CD14-positive monocyte (primary cell): ENCODE measurements at regions not wholly inside any gene's neighbourhood (a gene's known extent, or its start where the extent isn't known, plus 50 kb on each side); places are given as distances from the start of the nearest gene placed in this dataset.

Experiments
- DNase-seq, 3 donors: peaks; one replicate each; pipeline ENCODE4 v3.0.0-alpha.2; 2011 to 2022
- H2AFZ ChIP-seq: 2 replicates; pipeline ENCODE4 v1.6.0; 2012; ENCODE audit warnings: mild to moderate bottlenecking, low read depth, low read length, inconsistent platforms; ENCODE audit not compliant: insufficient read depth, poor library complexity, severe bottlenecking
- H3K27ac ChIP-seq, 2 donors: 1 replicate in 1 of 2; 2 replicates in 1 of 2; pipeline ENCODE4 v1.5.1; 2012 to 2013; ENCODE audit warnings: low read length in 2 of 2, control low read depth in 1 of 2, inconsistent platforms in 1 of 2, low read depth in 1 of 2, mild to moderate bottlenecking in 1 of 2
- H3K27me3 ChIP-seq, 2 donors: one replicate each; pipeline versions ENCODE4 v1.6.0 to v1.6.1; 2011 to 2013; ENCODE audit warnings: low read length in 2 of 2; ENCODE audit not compliant: control insufficient read depth in 2 of 2, insufficient read depth in 2 of 2
- H3K36me3 ChIP-seq, 2 donors: replicated peaks in 1 of 2; 1 replicate in 1 of 2; 2 replicates in 1 of 2; pipeline versions ENCODE4 v1.5.1 to v1.6.1; 2012 to 2013; ENCODE audit warnings: low read length in 2 of 2, control low read depth in 1 of 2, inconsistent platforms in 1 of 2, mild to moderate bottlenecking in 1 of 2; ENCODE audit not compliant: insufficient read depth in 2 of 2, control insufficient read depth in 1 of 2
- H3K4me1 ChIP-seq, 2 donors: 1 replicate in 1 of 2; 2 replicates in 1 of 2; pipeline versions ENCODE4 v1.5.1 to v1.6.1; 2012 to 2013; ENCODE audit warnings: low read length in 2 of 2, control low read depth in 1 of 2, inconsistent platforms in 1 of 2, mild to moderate bottlenecking in 1 of 2, moderate library complexity in 1 of 2; ENCODE audit not compliant: insufficient read depth in 2 of 2, control insufficient read depth in 1 of 2
- H3K4me2 ChIP-seq: replicated peaks from 2 replicates; pipeline ENCODE3; 2012; ENCODE audit warnings: low read length, moderate library complexity, mild to moderate bottlenecking; ENCODE audit not compliant: poor library complexity, severe bottlenecking; ENCODE audit errors: extremely low read depth
- H3K4me3 ChIP-seq, 3 experiments: fragments of 200-600 bp in 1 of 3; sonication (generic) in 1 of 3; replicated peaks in 1 of 3; 1 replicate in 2 of 3; 2 replicates in 1 of 3; pipeline ENCODE4 v1.5.1; 2011 to 2013; ENCODE audit warnings: low read length in 3 of 3, mild to moderate bottlenecking in 3 of 3, control low read depth in 2 of 3, low read depth in 2 of 3, inconsistent platforms in 1 of 3, moderate library complexity in 1 of 3
- H3K79me2 ChIP-seq: 2 replicates; pipeline ENCODE4 v1.6.0; 2012; ENCODE audit warnings: mild to moderate bottlenecking, control low read depth, inconsistent platforms, low read length, moderate library complexity; ENCODE audit not compliant: insufficient read depth
- H3K9ac ChIP-seq: 2 replicates; pipeline ENCODE4 v1.6.0; 2017; ENCODE audit warnings: low read length, mild to moderate bottlenecking; ENCODE audit not compliant: insufficient read depth, poor library complexity, severe bottlenecking
- H3K9me3 ChIP-seq, 2 donors: replicated peaks in 1 of 2; 1 replicate in 1 of 2; 2 replicates in 1 of 2; pipeline versions ENCODE4 v1.5.1 to v1.6.1; 2012 to 2013; ENCODE audit warnings: low read length in 2 of 2, control low read depth in 1 of 2; ENCODE audit not compliant: control insufficient read depth in 1 of 2, insufficient read depth in 1 of 2
- H4K20me1 ChIP-seq: 2 replicates; pipeline ENCODE4 v1.6.0; 2012; ENCODE audit warnings: mild to moderate bottlenecking, low read length, control low read depth, moderate library complexity; ENCODE audit not compliant: insufficient read depth
- H3K27ac Mint-ChIP-seq, 7 donors: one replicate each; pipeline ENCODE4 v1.8.0; 2020; ENCODE audit warnings: mild to moderate bottlenecking in 7 of 7, mixed read lengths in 7 of 7, moderate library complexity in 6 of 7, inconsistent platforms in 2 of 7
- H3K27me3 Mint-ChIP-seq, 3 donors: one replicate each; pipeline ENCODE4 v1.8.0; 2021 to 2022; ENCODE audit warnings: low read depth in 3 of 3, mild to moderate bottlenecking in 3 of 3, mixed read lengths in 3 of 3, moderate library complexity in 3 of 3, inconsistent platforms in 1 of 3
- H3K36me3 Mint-ChIP-seq, 2 donors: one replicate each; pipeline ENCODE4 v1.8.0; 2020; ENCODE audit warnings: mixed read lengths in 2 of 2, inconsistent platforms in 1 of 2, mild to moderate bottlenecking in 1 of 2
- H3K4me1 Mint-ChIP-seq: one replicate; pipeline ENCODE4 v1.8.0; 2020; ENCODE audit warnings: mild to moderate bottlenecking, mixed read lengths
- H3K4me3 Mint-ChIP-seq, 2 donors: one replicate each; pipeline ENCODE4 v1.8.0; 2020; ENCODE audit warnings: mild to moderate bottlenecking in 2 of 2, mixed read lengths in 2 of 2, moderate library complexity in 1 of 2
- H3K9me3 Mint-ChIP-seq, 7 donors: one replicate each; pipeline ENCODE4 v1.8.0; 2020 to 2022; ENCODE audit warnings: mixed read lengths in 7 of 7, mild to moderate bottlenecking in 6 of 7, moderate library complexity in 6 of 7, inconsistent platforms in 2 of 7
- CTCF ChIP-seq: fragments of 200-600 bp; IDR thresholded peaks from one replicate; pipeline ENCODE4 v1.8.0; 2022; ENCODE audit warnings: antibody characterized with exemption, mild to moderate bottlenecking
- WGBS: methylation state at CpG from one replicate; pipeline ENCODE4 v1.1.5; 2013; ENCODE audit warnings: missing lambda C conversion rate; ENCODE audit not compliant: insufficient coverage; 5-methylcytosine and 5-hydroxymethylcytosine counted together
- intact Hi-C, 2 donors: fragments of 100-400 bp; cut with micrococcal nuclease; formaldehyde crosslinking; loops; one replicate each; pipeline versions ENCODE4 v1.15.0 to v1.15.1; 2023

GRCh38 chr6:55925292-55925691 is 49.9 kb upstream of the BMP5 start:
- Mint-ChIP-seq H3K36me3 (no peaks in the 10 kb centered on the region), H3K4me3 (no peak overlapping the region), H3K27ac (no peak overlapping the region), H3K4me1 (peaks cover 6% of the 10 kb centered on the region), H3K27me3 (peaks cover 0 to 1% (median 0%) of the 10 kb centered on the region in 3 donors), H3K9me3 (peaks cover 0 to 4% (median 2%) of the 10 kb centered on the region in 7 donors)
- Histone ChIP-seq H3K9ac (no peak overlapping the region), H3K27ac (no peak overlapping the region), H3K27me3 (no peaks in the 10 kb centered on the region), H3K4me3 (no peak overlapping the region), H2AFZ (no peak overlapping the region), H3K9me3 (no peaks in the 10 kb centered on the region), H3K4me2 (no peak overlapping the region), H3K36me3 (no peaks in the 10 kb centered on the region), H3K4me1 (no peaks in the 10 kb centered on the region), H4K20me1 (no peaks in the 10 kb centered on the region), H3K79me2 (no peaks in the 10 kb centered on the region)
- no CpG with 5 or more reads among the region's 1 CpG for WGBS
- intact Hi-C loops = no loop called here
- no peak for TF ChIP-seq CTCF
- DNase-seq = no peak
